Parathyroid adenoma (tissue), 2 donors: ENCODE measurements at regions not wholly inside any gene's neighbourhood (a gene's known extent, or its start where the extent isn't known, plus 50 kb on each side); places are given as distances from the start of the nearest gene placed in this dataset.

Experiments used
- H2AFZ ChIP-seq: fragments of 300-600 bp; sonication (generic); one replicate; pipeline ENCODE4 v1.7.0; 2017; ENCODE audit warnings: antibody characterized with exemption, mild to moderate bottlenecking
- H3K27ac ChIP-seq: fragments of 300-600 bp; sonication (generic); one replicate; pipeline ENCODE4 v1.7.0; 2017
- H3K27me3 ChIP-seq: fragments of 300-600 bp; sonication (generic); one replicate; pipeline ENCODE4 v1.7.0; 2017; ENCODE audit warnings: low read length; ENCODE audit not compliant: control insufficient read depth, insufficient read depth
- H3K36me3 ChIP-seq: fragments of 300-600 bp; sonication (generic); one replicate; pipeline ENCODE4 v1.7.0; 2017; ENCODE audit warnings: low read length; ENCODE audit not compliant: control insufficient read depth, insufficient read depth
- H3K4me1 ChIP-seq: fragments of 300-600 bp; sonication (generic); one replicate; pipeline ENCODE4 v1.7.0; 2017; ENCODE audit warnings: control low read depth
- H3K4me2 ChIP-seq: fragments of 300-600 bp; sonication (generic); one replicate; pipeline ENCODE4 v1.7.0; 2017; ENCODE audit warnings: low read length
- H3K4me3 ChIP-seq: fragments of 300-600 bp; sonication (generic); one replicate; pipeline ENCODE4 v1.7.0; 2017; ENCODE audit warnings: low read depth, low read length
- H3K79me2 ChIP-seq: fragments of 300-600 bp; sonication (generic); one replicate; pipeline ENCODE4 v1.7.0; 2017; ENCODE audit warnings: control low read depth
- H3K9ac ChIP-seq: fragments of 300-600 bp; sonication (generic); one replicate; pipeline ENCODE4 v1.7.0; 2017; ENCODE audit warnings: mild to moderate bottlenecking
- H3K9me3 ChIP-seq: fragments of 300-600 bp; sonication (generic); one replicate; pipeline ENCODE4 v1.7.0; 2017; ENCODE audit warnings: low read length; ENCODE audit not compliant: control insufficient read depth
- TF ChIP-seq, protein P1 (sequence below): fragments of 300-600 bp; sonication (generic); IDR thresholded peaks from one replicate; pipeline ENCODE4 v1.7.0; 2017; ENCODE audit warnings: antibody characterized with exemption, mild to moderate bottlenecking
- donor health status: primary hyperparathyroidism.

DNA sequence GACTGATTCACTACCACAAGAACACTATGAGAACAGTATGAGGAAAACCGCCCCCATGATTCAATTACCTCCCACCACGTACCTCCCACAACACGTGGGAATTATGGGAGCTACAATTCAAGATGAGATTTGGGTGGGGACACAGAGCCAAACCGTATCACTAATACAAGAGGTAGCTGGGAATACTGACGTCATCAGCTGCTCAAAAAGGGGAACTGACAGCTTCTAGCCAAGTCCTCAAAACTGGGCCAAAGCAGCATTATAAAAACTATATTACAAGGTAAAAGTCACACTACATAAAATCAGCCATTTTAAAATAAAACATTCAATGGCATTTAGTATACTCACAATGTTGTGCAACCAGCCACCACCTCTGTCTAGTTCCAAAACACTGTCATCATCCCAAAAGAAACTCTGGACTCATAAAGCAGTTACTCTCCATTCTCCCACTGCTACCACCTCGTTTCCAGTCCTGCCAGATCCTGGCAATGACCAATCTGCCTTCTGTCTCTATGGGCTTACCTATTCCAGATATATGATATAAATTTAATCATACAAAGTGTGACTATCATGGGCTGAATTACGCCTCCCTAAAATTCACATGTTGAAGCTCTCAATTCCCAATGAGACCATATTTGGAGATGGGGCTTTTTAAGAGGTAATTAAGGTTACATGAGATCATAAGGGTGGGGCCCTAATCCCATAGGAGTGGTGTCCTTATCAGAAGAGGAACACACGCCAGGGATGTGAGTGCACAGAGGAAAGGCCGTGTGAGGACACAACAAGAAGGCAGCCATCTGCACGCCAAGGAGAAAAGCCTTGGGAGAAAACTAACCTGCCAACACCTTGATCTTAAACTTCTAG, 192.1 kb downstream of the SETD4 start:
- H3K9ac ChIP-seq: no peak overlapping the region
- no peak overlapping the region for H2AFZ ChIP-seq
- H3K4me1 ChIP-seq: no peaks in the 10 kb centered on the region
- H3K79me2 ChIP-seq: no peaks in the 10 kb centered on the region
- no peak overlapping the region for H3K4me3 ChIP-seq
- TF ChIP-seq, protein P1, sequence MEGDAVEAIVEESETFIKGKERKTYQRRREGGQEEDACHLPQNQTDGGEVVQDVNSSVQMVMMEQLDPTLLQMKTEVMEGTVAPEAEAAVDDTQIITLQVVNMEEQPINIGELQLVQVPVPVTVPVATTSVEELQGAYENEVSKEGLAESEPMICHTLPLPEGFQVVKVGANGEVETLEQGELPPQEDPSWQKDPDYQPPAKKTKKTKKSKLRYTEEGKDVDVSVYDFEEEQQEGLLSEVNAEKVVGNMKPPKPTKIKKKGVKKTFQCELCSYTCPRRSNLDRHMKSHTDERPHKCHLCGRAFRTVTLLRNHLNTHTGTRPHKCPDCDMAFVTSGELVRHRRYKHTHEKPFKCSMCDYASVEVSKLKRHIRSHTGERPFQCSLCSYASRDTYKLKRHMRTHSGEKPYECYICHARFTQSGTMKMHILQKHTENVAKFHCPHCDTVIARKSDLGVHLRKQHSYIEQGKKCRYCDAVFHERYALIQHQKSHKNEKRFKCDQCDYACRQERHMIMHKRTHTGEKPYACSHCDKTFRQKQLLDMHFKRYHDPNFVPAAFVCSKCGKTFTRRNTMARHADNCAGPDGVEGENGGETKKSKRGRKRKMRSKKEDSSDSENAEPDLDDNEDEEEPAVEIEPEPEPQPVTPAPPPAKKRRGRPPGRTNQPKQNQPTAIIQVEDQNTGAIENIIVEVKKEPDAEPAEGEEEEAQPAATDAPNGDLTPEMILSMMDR: no peak
- no peak overlapping the region for H3K27ac ChIP-seq
- peaks cover 3% of the 10 kb centered on the region for H3K36me3 ChIP-seq
- H3K9me3 ChIP-seq: no peaks in the 10 kb centered on the region
- no peaks in the 10 kb centered on the region for H3K27me3 ChIP-seq
- no peak overlapping the region for H3K4me2 ChIP-seq

DNA sequence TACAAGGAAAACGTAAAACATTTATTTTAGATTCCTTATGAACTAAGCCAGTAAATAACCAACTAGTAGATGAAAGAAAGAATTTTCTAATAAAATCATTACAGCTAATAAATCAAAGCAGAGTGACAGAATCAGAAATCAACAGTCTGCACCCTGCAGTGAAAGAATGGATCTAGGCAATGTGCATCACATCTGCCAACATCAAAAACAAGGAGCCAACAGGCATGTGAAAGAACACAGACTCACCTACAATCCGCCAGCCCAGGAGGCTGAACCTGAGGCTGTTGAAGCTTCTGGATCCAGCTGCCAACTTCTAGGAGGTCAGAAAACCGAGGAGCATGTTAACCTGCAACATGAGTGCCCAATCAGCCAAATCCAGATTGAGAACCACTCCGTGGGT, 196.3 kb downstream of the SETD4 start:
- Histone ChIP-seq H3K4me1 (no peaks in the 10 kb centered on the region), H3K9me3 (no peaks in the 10 kb centered on the region), H3K27me3 (no peaks in the 10 kb centered on the region), H3K27ac (no peak overlapping the region), H3K4me2 (no peak overlapping the region), H3K4me3 (no peak overlapping the region), H3K9ac (no peak overlapping the region), H2AFZ (no peak overlapping the region), H3K79me2 (no peaks in the 10 kb centered on the region), H3K36me3 (peaks cover 2% of the 10 kb centered on the region)
- TF ChIP-seq, protein P1: no peak

DNA sequence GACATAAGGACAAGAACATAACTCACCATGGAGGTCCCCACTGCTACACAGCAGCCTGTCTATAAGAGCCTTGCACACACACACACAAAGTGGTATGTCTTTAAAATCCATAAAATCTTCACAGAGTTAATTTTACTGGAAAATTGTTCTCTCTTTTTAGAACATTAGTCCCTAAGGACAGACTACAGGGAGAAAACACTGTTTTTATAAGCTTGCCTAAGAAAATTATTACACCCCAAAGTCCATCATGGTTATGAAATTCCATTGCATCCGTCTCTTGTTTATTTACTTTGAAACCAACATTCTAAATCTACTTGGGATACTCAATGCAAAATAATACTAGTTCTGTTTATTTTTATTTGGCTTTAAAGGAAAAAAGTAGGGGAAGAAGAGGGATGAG, 197.4 kb downstream of the SETD4 start:
- Histone ChIP-seq H3K36me3 (no peaks in the 10 kb centered on the region), H3K9ac (no peak overlapping the region), H3K27ac (no peak overlapping the region), H3K4me1 (no peaks in the 10 kb centered on the region), H3K4me2 (no peak overlapping the region), H3K79me2 (no peaks in the 10 kb centered on the region), H2AFZ (no peak overlapping the region), H3K9me3 (no peaks in the 10 kb centered on the region), H3K4me3 (no peak overlapping the region), H3K27me3 (no peaks in the 10 kb centered on the region)
- TF ChIP-seq, protein P1: no peak

DNA sequence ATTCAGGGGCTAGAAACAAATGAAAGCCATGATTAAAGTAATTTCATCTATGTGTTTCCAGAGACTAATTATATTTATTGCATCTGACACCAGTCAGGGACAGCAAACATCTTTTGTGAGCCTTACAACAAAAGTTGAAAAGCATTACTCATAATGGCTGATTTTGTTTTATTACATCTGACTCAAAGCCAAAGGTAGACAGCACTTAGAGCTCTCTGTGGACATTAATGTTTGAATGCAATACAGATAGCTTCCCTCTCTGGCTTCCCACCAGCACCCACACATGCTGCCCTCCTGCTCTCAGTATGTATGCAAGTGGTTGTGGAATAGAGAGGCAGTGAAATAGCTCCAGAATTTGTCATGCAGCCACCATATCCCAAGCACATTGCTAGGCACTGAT, 198.7 kb downstream of the SETD4 start:
- Histone ChIP-seq H3K9me3 (no peaks in the 10 kb centered on the region), H3K79me2 (no peaks in the 10 kb centered on the region), H3K36me3 (no peaks in the 10 kb centered on the region), H3K4me1 (no peaks in the 10 kb centered on the region), H3K27me3 (no peaks in the 10 kb centered on the region), H3K4me3 (no peak overlapping the region), H3K27ac (no peak overlapping the region), H3K9ac (no peak overlapping the region), H2AFZ (no peak overlapping the region), H3K4me2 (no peak overlapping the region)
- TF ChIP-seq, protein P1: no peak
